Right lobe of liver (tissue), 6 donors: ENCODE measurements at regions not wholly inside any gene's neighbourhood (a gene's known extent, or its start where the extent isn't known, plus 50 kb on each side); places are given as distances from the start of the nearest gene placed in this dataset.

Source experiments
- ATAC-seq, 4 donors: fragments of 200-7000 bp; cut with Tn5 transposase; one replicate each; pipeline ENCODE4 v1.9.1; 2020; ENCODE audit warnings: mild to moderate bottlenecking in 4 of 4, moderate library complexity in 4 of 4
- DNase-seq, 3 donors: peaks; one replicate each; pipeline ENCODE4 v3.0.0-alpha.2; 2020
- H3K27ac ChIP-seq, 3 donors: fragments of 200-600 bp; one replicate each; pipeline ENCODE4 v1.8.0; 2022
- H3K27me3 ChIP-seq, 2 donors: fragments of 200-600 bp; one replicate each; pipeline ENCODE4 v1.8.0; 2022
- H3K36me3 ChIP-seq, 4 donors: fragments of 200-600 bp; sonication (generic) in 1 of 4; one replicate each; pipeline versions ENCODE4 v1.5.1 to v1.8.0; 2017 to 2022; ENCODE audit warnings: control low read depth in 1 of 4
- H3K4me1 ChIP-seq, 4 donors: fragments of 200-600 bp; sonication (generic) in 1 of 4; one replicate each; pipeline versions ENCODE4 v1.5.1 to v1.8.0; 2017 to 2022; ENCODE audit warnings: control low read depth in 1 of 4
- H3K4me3 ChIP-seq, 3 donors: fragments of 200-600 bp; one replicate each; pipeline ENCODE4 v1.8.0; 2022
- H3K9me3 ChIP-seq, 4 donors: fragments of 200-600 bp; sonication (generic) in 1 of 4; one replicate each; pipeline versions ENCODE4 v1.5.1 to v1.8.0; 2017 to 2022; ENCODE audit warnings: control low read depth in 1 of 4
- CTCF ChIP-seq, 4 donors: fragments of 200-600 bp in 3 of 4; fragments of 450-650 bp in 1 of 4; IDR thresholded peaks; one replicate each; pipeline versions ENCODE4 v1.5.1 to v1.8.0; 2016 to 2022; ENCODE audit warnings: antibody characterized with exemption in 4 of 4, mild to moderate bottlenecking in 2 of 4
- POLR2A ChIP-seq: fragments of 450-650 bp; IDR thresholded peaks from one replicate; pipeline ENCODE4 v1.6.1; 2017; ENCODE audit warnings: antibody characterized with exemption, mild to moderate bottlenecking
- WGBS: methylation state at CpG from one replicate; pipeline ENCODE4 v1.1.6; 2018; ENCODE audit warnings: low coverage, low lambda C conversion rate; ENCODE audit not compliant: insufficient coverage; ENCODE audit errors: missing lambda C conversion rate; 5-methylcytosine and 5-hydroxymethylcytosine counted together
- intact Hi-C, 2 donors: fragments of 100-400 bp; cut with DNase I; formaldehyde crosslinking; loops; one replicate each; pipeline versions ENCODE4 v1.11.2 to v1.14.1; 2022
- donor health status: DM: no; HTN: yes; CAD: no.
- donor health status: DM: no; HTN: no; CAD: no.
- donor health status: DM: no; HTN: no; CAD: no.
- donor health status: DM: no; HTN: yes; CAD: no.
- donor health status: DM: no; HTN: yes; CAD: no.

GRCh38 chr22:47692811-47693210 lies 930.4 kb downstream of the TBC1D22A start:
- Histone ChIP-seq H3K36me3 (no peaks in the 10 kb centered on the region), H3K4me1 (no peaks in the 10 kb centered on the region), H3K4me3 (no peak overlapping the region), H3K27ac (no peak overlapping the region), H3K9me3 (no peaks in the 10 kb centered on the region), H3K27me3 (no peaks in the 10 kb centered on the region)
- WGBS = 67% methylated on average over 9 of the region's 12 CpGs
- DNase-seq (no peak), ATAC-seq (no peak)
- TF ChIP-seq POLR2A (no peak), CTCF (IDR thresholded peaks at IDR 0.05) (no peak)
- intact Hi-C loops = no loop called here

GRCh38 chr22:47691152-47691895 lies 928.9 kb downstream of the TBC1D22A start:
- no peak for DNase-seq
- WGBS = 70% methylated on average over 10 of the region's 10 CpGs
- Histone ChIP-seq H3K4me1 (no peaks in the 10 kb centered on the region), H3K36me3 (no peaks in the 10 kb centered on the region), H3K4me3 (no peak overlapping the region), H3K27ac (no peak overlapping the region), H3K27me3 (no peaks in the 10 kb centered on the region), H3K9me3 (no peaks in the 10 kb centered on the region)
- TF ChIP-seq CTCF (IDR thresholded peaks at IDR 0.05) = no peak
- TF ChIP-seq POLR2A = no peak
- intact Hi-C loops = no loop called here
- no peak for ATAC-seq

GRCh38 chr22:47690586-47690985 lies 928.1 kb downstream of the TBC1D22A start:
- no peak for ATAC-seq
- Histone ChIP-seq H3K4me3 (no peak overlapping the region), H3K27me3 (no peaks in the 10 kb centered on the region), H3K9me3 (no peaks in the 10 kb centered on the region), H3K36me3 (no peaks in the 10 kb centered on the region), H3K4me1 (no peaks in the 10 kb centered on the region), H3K27ac (no peak overlapping the region)
- TF ChIP-seq CTCF (IDR thresholded peaks at IDR 0.05) (no peak), POLR2A (no peak)
- WGBS = 58% methylated on average over 3 of the region's 4 CpGs
- intact Hi-C loops = no loop called here
- no peak for DNase-seq

- Histone ChIP-seq H3K9me3 (no peaks in the 10 kb centered on the region), H3K27me3 (no peaks in the 10 kb centered on the region), H3K4me3 (no peak overlapping the region), H3K27ac (no peak overlapping the region), H3K36me3 (no peaks in the 10 kb centered on the region), H3K4me1 (no peaks in the 10 kb centered on the region)
- intact Hi-C loops = no loop called here
- no peak for TF ChIP-seq CTCF (IDR thresholded peaks at IDR 0.05)
- no peak for TF ChIP-seq POLR2A
- no CpG with 5 or more reads among the region's 2 CpGs for WGBS
- DNase-seq = no peak
- ATAC-seq = no peak
Measured at GRCh38 chr22:47690166-47690565, 927.7 kb downstream of the TBC1D22A start.
